ENCODE measurements at regions not wholly inside any gene's neighbourhood (a gene's known extent, or its start where the extent isn't known, plus 50 kb on each side); places are given as distances from the start of the nearest gene placed in this dataset.

GRCh38 chr16:55002419-55002818 lies 71.8 kb downstream of the IRX5 start:
- Histone ChIP-seq H3K18ac (ENCODE audit: low read length) (no peak overlapping the region), H3K14ac (ENCODE audit: low read length) (no peak overlapping the region), H3K79me1 (ENCODE audit: low read depth, low read length) (no peaks in the 10 kb centered on the region), H3K27me3 (ENCODE audit: control insufficient read depth in 3 of 3, insufficient read depth in 3 of 3, low read depth in 1 of 3, low read length in 3 of 3) (peaks cover 0 to 7% (median 0%) of the 10 kb centered on the region in 3 experiments), H4K8ac (ENCODE audit: low read depth, low read length) (no peak overlapping the region), H2BK5ac (ENCODE audit: low read length) (no peak overlapping the region), H3K4me1 (ENCODE audit: control insufficient read depth in 2 of 2, insufficient read depth in 1 of 2, low read depth in 1 of 2, low read length in 2 of 2) (peaks cover 0 to 2% of the 10 kb centered on the region in 2 donors), H3K27ac (replicated peaks; ENCODE audit: low read length) (no peak overlapping the region), H3K23ac (ENCODE audit: low read depth, low read length, poor library complexity) (no peak overlapping the region), H2BK120ac (ENCODE audit: low read depth, low read length) (no peak overlapping the region), H3K36me3 (replicated peaks in 1 of 2; ENCODE audit: control insufficient read depth in 2 of 2, insufficient read depth in 2 of 2, low read length in 2 of 2) (no peaks in the 10 kb centered on the region), H3K4me3 (ENCODE audit: low read length in 2 of 2) (no peak overlapping the region), H3K4me2 (ENCODE audit: insufficient read depth, low read length, poor library complexity, severe bottlenecking) (no peak overlapping the region), H2BK15ac (ENCODE audit: low read length) (no peak overlapping the region), H3K4ac (ENCODE audit: low read length) (no peak overlapping the region), H2AFZ (ENCODE audit: low read length) (no peak overlapping the region), H2AK5ac (ENCODE audit: low read depth, low read length) (no peak overlapping the region), H4K91ac (ENCODE audit: low read depth, low read length, poor library complexity) (no peak overlapping the region), H2BK12ac (ENCODE audit: low read length) (no peak overlapping the region), H3K9me3 (replicated peaks in 1 of 2; ENCODE audit: control insufficient read depth in 2 of 2, insufficient read depth in 1 of 2, low read depth in 1 of 2, low read length in 2 of 2) (no peaks in the 10 kb centered on the region), H3K9ac (ENCODE audit: low read depth, low read length, poor library complexity) (no peak overlapping the region)
- no CpG with 5 or more reads among the region's 5 CpGs for WGBS, 2 donors (ENCODE audit: extremely low coverage in 2 of 2, insufficient read length in 2 of 2, insufficient replicate concordance in 1 of 2)
- DNase-seq (ENCODE audit: low spot score) = no peak

DNA sequence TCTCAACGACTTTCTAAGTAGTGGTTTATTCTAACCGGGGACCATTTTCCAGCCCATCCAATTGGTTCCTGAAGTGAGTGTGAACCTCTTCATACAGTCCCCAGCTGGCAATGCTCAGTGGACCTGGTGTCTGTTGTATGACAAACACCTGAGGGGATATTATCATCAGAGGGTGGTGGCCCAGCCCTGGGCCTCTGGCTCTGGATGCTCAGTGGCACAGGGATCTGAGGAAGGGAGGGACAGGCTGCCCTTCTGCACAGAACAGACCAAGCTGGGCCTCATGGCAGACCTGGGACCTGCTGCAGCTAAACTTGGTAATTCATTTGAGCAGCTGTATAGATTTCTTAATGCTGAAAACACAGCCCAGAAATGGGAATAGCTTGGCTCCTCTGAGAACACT lies 72.6 kb downstream of the IRX5 start:
- Histone ChIP-seq H2BK15ac (ENCODE audit: low read length) (no peak overlapping the region), H2AFZ (ENCODE audit: low read length) (no peak overlapping the region), H4K8ac (ENCODE audit: low read depth, low read length) (no peak overlapping the region), H3K79me1 (ENCODE audit: low read depth, low read length) (no peaks in the 10 kb centered on the region), H2AK5ac (ENCODE audit: low read depth, low read length) (no peak overlapping the region), H3K9me3 (replicated peaks in 1 of 2; ENCODE audit: control insufficient read depth in 2 of 2, insufficient read depth in 1 of 2, low read depth in 1 of 2, low read length in 2 of 2) (no peaks in the 10 kb centered on the region), H3K4me3 (ENCODE audit: low read length in 2 of 2) (no peak overlapping the region), H3K27ac (replicated peaks; ENCODE audit: low read length) (no peak overlapping the region), H3K4me2 (ENCODE audit: insufficient read depth, low read length, poor library complexity, severe bottlenecking) (no peak overlapping the region), H3K18ac (ENCODE audit: low read length) (no peak overlapping the region), H2BK5ac (ENCODE audit: low read length) (no peak overlapping the region), H3K36me3 (replicated peaks in 1 of 2; ENCODE audit: control insufficient read depth in 2 of 2, insufficient read depth in 2 of 2, low read length in 2 of 2) (no peaks in the 10 kb centered on the region), H2BK120ac (ENCODE audit: low read depth, low read length) (no peak overlapping the region), H3K27me3 (ENCODE audit: control insufficient read depth in 3 of 3, insufficient read depth in 3 of 3, low read depth in 1 of 3, low read length in 3 of 3) (peaks cover 0 to 7% (median 0%) of the 10 kb centered on the region in 3 experiments), H3K4me1 (ENCODE audit: control insufficient read depth in 2 of 2, insufficient read depth in 1 of 2, low read depth in 1 of 2, low read length in 2 of 2) (no peaks in the 10 kb centered on the region), H3K23ac (ENCODE audit: low read depth, low read length, poor library complexity) (no peak overlapping the region), H4K91ac (ENCODE audit: low read depth, low read length, poor library complexity) (no peak overlapping the region), H3K9ac (ENCODE audit: low read depth, low read length, poor library complexity) (no peak overlapping the region), H3K14ac (ENCODE audit: low read length) (no peak overlapping the region), H3K4ac (ENCODE audit: low read length) (no peak overlapping the region), H2BK12ac (ENCODE audit: low read length) (no peak overlapping the region)
- WGBS, 2 donors (ENCODE audit: extremely low coverage in 2 of 2, insufficient read length in 2 of 2, insufficient replicate concordance in 1 of 2) = no CpG with 5 or more reads among the region's 2 CpGs
- DNase-seq (ENCODE audit: low spot score) = no peak

DNA sequence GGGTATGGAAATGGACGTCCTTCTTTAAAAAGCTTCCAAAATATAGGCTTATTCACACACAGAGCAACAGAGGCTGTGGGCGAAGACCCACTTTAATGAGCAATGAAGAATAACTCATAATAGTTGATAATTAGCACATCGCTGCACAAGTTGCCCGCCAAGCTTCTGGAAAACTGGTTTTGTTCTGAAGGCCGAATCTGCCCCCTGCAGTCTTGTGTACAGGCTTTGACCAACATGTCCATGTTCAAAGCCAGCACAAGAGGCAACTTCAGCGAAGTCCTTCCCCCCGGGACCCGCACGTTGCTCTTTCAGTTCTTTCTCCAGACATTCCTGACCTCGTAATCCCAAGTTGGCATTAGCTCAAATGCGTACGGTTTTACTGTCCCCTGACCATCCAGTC lies 73.3 kb downstream of the IRX5 start:
- no CpG with 5 or more reads among the region's 12 CpGs for WGBS, 2 donors (ENCODE audit: extremely low coverage in 2 of 2, insufficient read length in 2 of 2, insufficient replicate concordance in 1 of 2)
- no peak overlapping the region for H3K14ac ChIP-seq (ENCODE audit: low read length)
- H2BK120ac ChIP-seq (ENCODE audit: low read depth, low read length) = no peak overlapping the region
- H3K27me3 ChIP-seq (ENCODE audit: control insufficient read depth in 3 of 3, insufficient read depth in 3 of 3, low read depth in 1 of 3, low read length in 3 of 3) = peaks cover 0 to 7% (median 0%) of the 10 kb centered on the region in 3 experiments
- H4K8ac ChIP-seq (ENCODE audit: low read depth, low read length) = no peak overlapping the region
- H3K4me2 ChIP-seq (ENCODE audit: insufficient read depth, low read length, poor library complexity, severe bottlenecking) = no peak overlapping the region
- H3K4me1 ChIP-seq (ENCODE audit: control insufficient read depth in 2 of 2, insufficient read depth in 1 of 2, low read depth in 1 of 2, low read length in 2 of 2) = no peaks in the 10 kb centered on the region
- no peaks in the 10 kb centered on the region for H3K9me3 ChIP-seq (replicated peaks in 1 of 2; ENCODE audit: control insufficient read depth in 2 of 2, insufficient read depth in 1 of 2, low read depth in 1 of 2, low read length in 2 of 2)
- no peaks in the 10 kb centered on the region for H3K36me3 ChIP-seq (replicated peaks in 1 of 2; ENCODE audit: control insufficient read depth in 2 of 2, insufficient read depth in 2 of 2, low read length in 2 of 2)
- H4K91ac ChIP-seq (ENCODE audit: low read depth, low read length, poor library complexity) = no peak overlapping the region
- no peak overlapping the region for H2AFZ ChIP-seq (ENCODE audit: low read length)
- H3K18ac ChIP-seq (ENCODE audit: low read length) = no peak overlapping the region
- H2AK5ac ChIP-seq (ENCODE audit: low read depth, low read length) = no peak overlapping the region
- DNase-seq (ENCODE audit: low spot score) = no peak
- H3K23ac ChIP-seq (ENCODE audit: low read depth, low read length, poor library complexity) = no peak overlapping the region
- no peak overlapping the region for H3K4me3 ChIP-seq (ENCODE audit: low read length in 2 of 2)
- no peaks in the 10 kb centered on the region for H3K79me1 ChIP-seq (ENCODE audit: low read depth, low read length)
- no peak overlapping the region for H2BK5ac ChIP-seq (ENCODE audit: low read length)
- no peak overlapping the region for H3K27ac ChIP-seq (replicated peaks; ENCODE audit: low read length)
- no peak overlapping the region for H2BK15ac ChIP-seq (ENCODE audit: low read length)
- H2BK12ac ChIP-seq (ENCODE audit: low read length) = no peak overlapping the region
- no peak overlapping the region for H3K4ac ChIP-seq (ENCODE audit: low read length)
- H3K9ac ChIP-seq (ENCODE audit: low read depth, low read length, poor library complexity) = no peak overlapping the region

DNA sequence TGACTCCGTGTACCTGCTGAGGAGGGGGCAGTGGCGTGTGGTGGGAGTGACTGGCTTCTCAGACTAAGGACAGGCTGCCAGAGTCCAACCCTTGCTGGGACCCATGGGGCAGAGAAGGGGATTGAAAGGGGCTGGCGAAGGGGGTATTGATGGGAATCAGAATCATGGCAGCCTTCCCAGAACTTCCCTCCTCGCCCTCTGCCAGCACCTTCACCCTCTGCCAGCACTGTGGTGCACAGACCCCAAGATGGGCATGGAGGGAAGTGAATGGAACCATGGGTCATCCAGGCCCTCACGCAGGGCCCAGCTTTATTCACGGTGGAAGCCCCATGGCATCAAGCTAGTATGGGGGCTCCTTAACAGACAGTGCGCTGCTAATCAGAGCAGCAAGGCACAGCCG lies 76.8 kb downstream of the IRX5 start:
- Histone ChIP-seq H3K4me1 (ENCODE audit: control insufficient read depth in 2 of 2, insufficient read depth in 1 of 2, low read depth in 1 of 2, low read length in 2 of 2) (no peaks in the 10 kb centered on the region), H3K23ac (ENCODE audit: low read depth, low read length, poor library complexity) (no peak overlapping the region), H3K4me3 (ENCODE audit: low read length in 2 of 2) (no peak overlapping the region), H4K91ac (ENCODE audit: low read depth, low read length, poor library complexity) (no peak overlapping the region), H3K36me3 (replicated peaks in 1 of 2; ENCODE audit: control insufficient read depth in 2 of 2, insufficient read depth in 2 of 2, low read length in 2 of 2) (no peaks in the 10 kb centered on the region), H2AFZ (ENCODE audit: low read length) (no peak overlapping the region), H2BK12ac (ENCODE audit: low read length) (no peak overlapping the region), H3K4ac (ENCODE audit: low read length) (no peak overlapping the region), H3K14ac (ENCODE audit: low read length) (no peak overlapping the region), H3K27me3 (ENCODE audit: control insufficient read depth in 3 of 3, insufficient read depth in 3 of 3, low read depth in 1 of 3, low read length in 3 of 3) (no peaks in the 10 kb centered on the region), H3K27ac (replicated peaks; ENCODE audit: low read length) (no peak overlapping the region), H2BK5ac (ENCODE audit: low read length) (no peak overlapping the region), H2BK120ac (ENCODE audit: low read depth, low read length) (no peak overlapping the region), H4K8ac (ENCODE audit: low read depth, low read length) (no peak overlapping the region), H3K4me2 (ENCODE audit: insufficient read depth, low read length, poor library complexity, severe bottlenecking) (no peak overlapping the region), H3K9ac (ENCODE audit: low read depth, low read length, poor library complexity) (no peak overlapping the region), H2AK5ac (ENCODE audit: low read depth, low read length) (no peak overlapping the region), H3K18ac (ENCODE audit: low read length) (no peak overlapping the region), H3K9me3 (replicated peaks in 1 of 2; ENCODE audit: control insufficient read depth in 2 of 2, insufficient read depth in 1 of 2, low read depth in 1 of 2, low read length in 2 of 2) (no peaks in the 10 kb centered on the region), H3K79me1 (ENCODE audit: low read depth, low read length) (no peaks in the 10 kb centered on the region), H2BK15ac (ENCODE audit: low read length) (no peak overlapping the region)
- WGBS, 2 donors (ENCODE audit: extremely low coverage in 2 of 2, insufficient read length in 2 of 2, insufficient replicate concordance in 1 of 2) = no CpG with 5 or more reads among the region's 8 CpGs
- DNase-seq (ENCODE audit: low spot score) = no peak
